Retinal pigment epithelial cell (primary cell): ENCODE measurements at regions not wholly inside any gene's neighbourhood (a gene's known extent, or its start where the extent isn't known, plus 50 kb on each side); places are given as distances from the start of the nearest gene placed in this dataset.
"Not testable (repeated sequence)": the region's sequence is repeated elsewhere in the genome, so short reads cannot be mapped to it uniquely, and the experiment has no call there.

Experiments used
- DNase-seq: peaks from one replicate; pipeline ENCODE4 v3.0.0-alpha.2; 2010; ENCODE audit warnings: low read depth
- H3K4me3 ChIP-seq: 2 replicates; pipeline ENCODE4 v1.5.1; 2011; ENCODE audit warnings: mild to moderate bottlenecking, low read length, control low read depth, moderate library complexity
- CTCF ChIP-seq: conservative IDR thresholded peaks from 2 replicates; pipeline ENCODE4 v1.5.1; 2011; ENCODE audit warnings: low read depth, low read length, control low read depth, inconsistent platforms

GRCh38 chr1:181909010-181909409 is 152.5 kb downstream of the ZNF648 start:
- TF ChIP-seq CTCF = no peak
- no peak for DNase-seq
- no peak overlapping the region for H3K4me3 ChIP-seq

- no peak for DNase-seq
- TF ChIP-seq CTCF = no peak
- no peak overlapping the region for H3K4me3 ChIP-seq
Measured at GRCh38 chr1:181906631-181907030, 154.9 kb downstream of the ZNF648 start.

- TF ChIP-seq CTCF = no peak
- no peak for DNase-seq
- H3K4me3 ChIP-seq = no peak overlapping the region
Measured at GRCh38 chr1:181905944-181906597, 155.4 kb downstream of the ZNF648 start.

- no peak for TF ChIP-seq CTCF
- no peak for DNase-seq
- no peak overlapping the region for H3K4me3 ChIP-seq
Measured at GRCh38 chr1:181898773-181899172, 162.7 kb downstream of the ZNF648 start.

GRCh38 chr1:181896824-181897223 is 164.7 kb downstream of the ZNF648 start:
- no peak for TF ChIP-seq CTCF
- no peak overlapping the region for H3K4me3 ChIP-seq
- no peak for DNase-seq

- no peak for DNase-seq
- TF ChIP-seq CTCF = no peak
- H3K4me3 ChIP-seq = no peak overlapping the region
Measured at GRCh38 chr1:181894439-181894859, 167.1 kb downstream of the ZNF648 start.

- TF ChIP-seq CTCF = no peak
- H3K4me3 ChIP-seq = no peak overlapping the region
- no peak for DNase-seq
Measured at GRCh38 chr1:181893937-181894336, 167.6 kb downstream of the ZNF648 start.

GRCh38 chr1:181893150-181893549 is 168.4 kb downstream of the ZNF648 start:
- DNase-seq, H3K4me3 ChIP-seq: not testable (repeated sequence)
